Astrocyte of the hippocampus (primary cell): ENCODE measurements at regions not wholly inside any gene's neighbourhood (a gene's known extent, or its start where the extent isn't known, plus 50 kb on each side); places are given as distances from the start of the nearest gene placed in this dataset.

Experiments used
- DNase-seq: peaks from one replicate; pipeline ENCODE4 v3.0.0; 2011; ENCODE audit warnings: low read depth, low spot score

DNA sequence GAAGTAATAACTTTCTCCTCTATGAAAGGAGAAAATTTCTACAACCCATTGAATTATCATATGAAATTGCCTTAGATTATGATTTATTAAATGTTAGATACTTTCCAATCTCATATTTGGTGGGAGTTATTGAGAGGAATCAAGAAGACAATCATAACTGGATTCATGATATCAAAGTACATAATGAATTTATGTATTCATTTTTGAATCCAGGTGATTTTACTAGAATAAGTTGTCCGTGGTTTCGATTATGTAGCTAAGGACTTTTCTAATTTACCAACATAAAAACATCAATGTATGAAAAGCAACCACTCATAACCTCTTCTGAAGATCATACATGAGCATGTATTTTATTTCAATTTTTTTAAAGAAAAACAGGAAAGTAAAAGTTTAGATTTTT, 1225.0 kb upstream of the MIR17HG start:
- DNase-seq: no peak

DNA sequence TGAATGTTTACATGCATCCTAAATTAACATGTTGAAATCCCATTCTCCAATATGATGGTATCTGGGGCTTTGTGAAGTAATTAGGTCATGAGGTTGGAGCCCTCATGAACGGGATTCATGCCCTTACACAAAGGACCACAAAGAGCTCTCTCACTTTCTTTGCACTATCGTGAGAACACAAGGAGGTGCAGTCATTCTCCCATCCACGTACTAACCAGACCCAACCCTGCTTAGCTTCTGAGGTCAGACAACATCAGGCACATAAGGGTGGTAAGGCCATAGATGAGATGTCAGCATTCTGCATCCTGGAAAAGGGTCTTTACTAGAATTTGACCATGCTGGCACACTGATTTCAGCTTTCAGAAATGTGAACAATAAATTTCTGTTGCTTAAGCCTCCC, 1211.9 kb upstream of the MIR17HG start:
- no peak for DNase-seq

DNA sequence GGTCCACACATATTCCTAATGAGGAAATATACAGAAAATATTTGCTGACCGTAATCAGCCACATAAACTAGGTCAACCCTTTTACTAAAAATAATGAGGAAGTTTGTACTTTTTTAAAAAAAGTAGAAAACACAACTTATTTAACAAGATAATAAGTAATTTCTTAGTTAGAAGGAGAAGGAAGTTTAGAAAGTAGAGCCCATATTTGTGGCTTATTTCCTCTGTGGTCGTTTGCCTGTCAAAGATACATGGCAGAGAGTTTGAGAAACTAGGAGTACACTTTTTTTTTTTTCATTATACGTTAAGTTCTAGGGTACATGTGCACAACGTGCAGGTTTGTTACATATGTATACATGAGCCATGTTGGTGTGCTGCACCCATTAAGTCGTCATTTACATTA, 1205.2 kb upstream of the MIR17HG start:
- DNase-seq: no peak

DNA sequence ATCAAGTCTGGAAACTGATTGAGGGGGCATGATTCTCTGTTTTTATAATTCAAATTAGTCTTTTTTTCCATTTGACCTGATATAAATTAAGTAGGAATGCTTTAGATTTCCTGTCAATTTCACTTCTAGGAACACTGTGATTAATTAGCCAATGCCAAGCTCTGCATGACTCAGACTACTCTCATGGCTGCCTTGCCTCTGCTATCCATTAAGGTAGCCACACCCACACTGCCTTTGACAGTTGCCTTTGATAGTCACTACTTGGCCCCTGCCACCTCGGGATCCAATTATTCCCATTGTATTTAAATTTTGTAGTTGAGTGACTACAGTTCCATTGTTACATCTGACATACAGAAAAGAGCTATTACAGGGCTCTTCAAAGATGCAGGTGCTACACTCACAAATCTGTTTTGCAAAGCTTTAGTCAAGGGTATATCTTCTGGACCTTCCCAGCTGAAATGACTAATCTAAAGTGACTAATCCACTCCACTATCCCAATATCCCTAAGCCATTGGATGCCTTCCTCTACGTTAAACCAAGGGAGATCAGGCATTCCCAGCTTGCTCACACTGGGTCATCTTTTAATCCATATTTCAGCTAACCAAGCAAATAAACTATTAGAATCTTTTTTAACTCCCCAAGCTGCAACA, 1193.1 kb upstream of the MIR17HG start:
- DNase-seq: no peak

DNA sequence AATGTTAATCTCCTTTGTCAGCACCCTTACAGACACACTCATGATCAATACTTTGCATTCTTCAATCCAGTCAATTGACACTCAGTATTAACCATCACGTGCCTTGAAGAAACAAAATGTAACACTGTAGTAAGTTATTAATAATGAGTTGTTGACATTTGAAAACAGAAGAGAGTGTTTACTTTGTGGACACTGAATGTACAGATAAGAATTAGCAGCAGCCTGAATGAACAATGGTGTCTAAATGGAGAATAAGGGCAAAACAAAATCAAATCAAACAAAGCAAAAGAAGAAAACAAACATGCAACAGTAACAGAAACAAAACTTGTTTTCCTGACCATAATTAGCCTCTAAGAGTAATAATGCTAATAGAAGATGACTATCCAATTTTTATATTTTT, 1191.1 kb upstream of the MIR17HG start:
- no peak for DNase-seq

DNA sequence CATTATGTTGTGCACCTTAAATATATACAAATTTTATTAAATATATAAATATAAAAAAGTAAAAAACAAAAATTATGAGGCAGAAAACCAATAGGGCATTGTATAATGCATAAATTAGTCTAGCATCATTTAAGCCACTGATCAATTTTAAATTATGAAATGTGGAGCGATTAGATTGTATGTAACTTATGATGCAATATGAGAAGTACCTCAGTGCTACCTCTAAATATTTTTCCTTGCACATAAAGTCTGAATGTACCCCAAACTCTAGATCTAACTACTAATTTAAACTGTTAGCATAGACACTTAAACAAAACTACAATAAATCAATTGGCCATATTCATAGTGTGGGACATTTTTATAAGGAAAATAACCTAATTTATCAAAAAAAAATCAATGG, 1178.5 kb upstream of the MIR17HG start:
- DNase-seq: no peak

DNA sequence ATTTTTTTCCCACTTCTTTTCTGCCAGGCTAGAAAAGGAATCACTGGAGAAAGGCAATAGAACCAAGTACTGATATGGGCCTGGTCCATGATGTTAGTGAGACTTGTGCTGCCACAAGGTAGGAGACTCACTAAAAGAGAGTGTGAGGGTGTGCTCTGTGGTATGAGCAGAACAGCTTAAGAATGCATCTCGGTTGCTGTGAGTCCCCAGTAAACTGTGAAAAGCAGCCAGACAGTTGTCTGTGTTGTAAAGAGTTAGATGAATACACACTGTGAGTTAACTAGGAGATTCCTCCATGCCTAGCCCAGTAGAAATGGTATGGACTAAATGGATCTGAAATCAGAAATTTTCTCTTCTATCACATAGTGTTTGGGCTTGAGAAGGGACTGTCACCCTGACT, 1177.3 kb upstream of the MIR17HG start:
- no peak for DNase-seq

DNA sequence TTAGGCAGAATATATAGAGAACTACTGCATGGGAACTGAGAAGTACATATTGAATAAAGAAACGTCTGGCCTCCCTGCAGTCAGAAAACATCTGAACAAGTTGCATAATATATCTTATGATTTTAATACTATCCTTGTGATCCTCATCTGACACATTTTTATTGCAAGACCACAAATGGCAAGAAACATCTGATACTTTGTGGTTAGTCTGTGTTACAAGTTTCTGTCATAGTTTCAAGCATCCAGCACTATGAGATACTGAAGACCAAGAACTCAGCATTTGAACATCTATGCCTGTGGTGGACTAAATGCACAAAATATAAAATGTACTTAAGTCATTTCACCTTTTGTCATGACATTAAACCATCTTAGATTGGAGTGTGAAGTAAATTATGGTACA, 1175.8 kb upstream of the MIR17HG start:
- no peak for DNase-seq

DNA sequence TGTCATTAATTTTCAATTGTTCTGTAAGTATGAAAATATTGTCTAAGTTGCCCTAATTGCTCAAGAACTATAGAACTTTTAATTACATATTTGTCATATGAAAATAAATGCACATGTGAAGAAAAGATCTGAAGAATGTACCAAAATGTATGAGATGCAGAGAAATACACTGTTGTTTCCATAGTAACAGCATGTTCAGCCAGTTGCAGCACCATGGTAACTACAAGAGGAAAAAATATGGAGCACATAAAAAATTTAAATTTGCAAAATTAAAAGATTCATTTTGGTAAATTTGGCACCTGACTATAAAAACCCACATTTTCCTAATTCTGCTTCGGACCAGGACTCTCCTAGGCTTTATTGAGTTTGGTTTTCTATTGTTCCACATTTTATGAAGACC, 1170.0 kb upstream of the MIR17HG start:
- no peak for DNase-seq

DNA sequence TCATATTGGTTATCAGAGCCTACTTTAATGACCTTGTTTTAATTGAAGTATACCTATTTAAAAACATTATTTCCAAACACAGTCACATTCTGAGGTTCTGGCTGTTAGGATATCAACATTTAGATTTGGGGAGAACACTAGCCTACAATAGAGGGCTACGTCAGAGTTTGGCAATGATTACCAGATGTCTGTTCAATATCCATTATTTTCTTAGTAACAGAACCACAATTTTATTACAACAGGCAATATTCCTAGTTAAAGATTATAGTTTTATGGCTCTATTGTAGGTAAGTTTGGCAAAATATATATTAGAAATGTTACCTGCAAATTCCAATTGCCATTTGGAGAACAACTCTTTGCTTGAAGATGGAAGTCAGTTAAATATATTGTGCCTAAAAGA, 1163.1 kb upstream of the MIR17HG start:
- DNase-seq: no peak

DNA sequence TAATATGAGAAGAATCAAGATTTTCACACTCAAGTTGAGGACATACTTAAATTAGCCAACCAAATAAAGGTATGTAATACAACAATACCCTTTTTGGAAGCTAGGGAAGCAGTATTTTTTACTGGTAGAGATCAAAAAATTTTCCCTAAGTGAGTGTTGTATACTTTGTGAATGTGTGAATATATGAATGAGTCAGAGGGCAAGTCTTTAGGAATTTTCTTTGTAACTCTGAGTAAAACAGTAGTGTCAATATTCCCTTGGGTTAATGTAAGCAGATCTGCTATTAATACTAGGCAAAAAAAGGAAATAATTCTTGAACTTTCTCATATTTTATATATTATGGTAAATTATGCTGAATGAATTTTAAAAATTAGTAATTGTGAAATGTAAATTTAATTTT, 1161.8 kb upstream of the MIR17HG start:
- DNase-seq: no peak

DNA sequence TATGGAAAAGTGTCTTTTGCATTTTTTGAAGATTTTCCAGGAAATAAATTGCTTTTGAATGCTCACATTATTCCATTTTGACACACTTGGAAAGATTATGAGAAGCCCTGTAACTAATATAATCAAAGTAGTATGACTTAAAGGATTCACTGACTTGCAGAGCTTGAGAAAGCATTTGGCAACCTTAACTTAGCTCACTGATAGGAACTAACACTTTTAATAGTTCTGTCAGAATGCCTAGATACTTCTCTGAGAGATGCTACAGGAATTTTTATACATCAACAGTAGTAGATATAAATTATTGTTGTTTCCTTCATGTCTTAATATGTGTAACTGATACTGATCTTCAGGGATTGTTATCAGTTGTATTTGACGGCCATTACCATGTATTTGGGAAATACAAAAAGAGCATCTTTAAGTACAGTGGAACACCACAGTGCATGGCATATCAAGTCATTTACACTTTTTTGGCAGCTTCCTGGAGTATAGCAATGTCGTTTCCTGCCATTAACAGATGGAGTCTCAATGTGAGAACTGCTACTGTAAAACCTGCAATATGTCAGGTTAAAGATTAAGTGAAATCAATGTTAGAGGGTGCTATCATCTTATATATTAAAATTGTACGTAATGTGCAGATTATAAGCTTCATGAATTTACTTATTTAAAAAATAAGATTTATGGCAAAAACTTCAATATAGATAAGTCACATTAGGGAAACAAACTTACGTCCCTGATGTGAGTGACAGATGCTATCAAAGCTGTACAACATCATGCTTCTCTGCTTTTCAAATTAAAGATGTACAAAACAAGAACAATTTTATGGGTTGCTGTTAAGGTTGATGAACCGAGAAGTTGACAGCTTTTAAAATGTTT, 1159.8 kb upstream of the MIR17HG start:
- DNase-seq: no peak

DNA sequence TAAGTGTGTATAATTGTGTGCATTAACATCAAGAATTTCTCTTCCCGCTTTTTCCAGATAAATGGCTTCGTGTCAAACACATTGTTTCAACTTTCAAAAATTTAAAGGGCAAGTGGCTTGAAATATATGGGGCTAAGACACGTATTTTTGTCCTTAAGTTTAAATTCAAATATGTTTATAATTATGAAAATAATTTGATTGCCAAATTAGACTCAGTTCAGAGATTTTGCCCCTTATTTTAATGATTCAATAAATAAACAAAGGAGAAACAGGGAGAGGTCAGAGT, 1159.2 kb upstream of the MIR17HG start:
- no peak for DNase-seq

DNA sequence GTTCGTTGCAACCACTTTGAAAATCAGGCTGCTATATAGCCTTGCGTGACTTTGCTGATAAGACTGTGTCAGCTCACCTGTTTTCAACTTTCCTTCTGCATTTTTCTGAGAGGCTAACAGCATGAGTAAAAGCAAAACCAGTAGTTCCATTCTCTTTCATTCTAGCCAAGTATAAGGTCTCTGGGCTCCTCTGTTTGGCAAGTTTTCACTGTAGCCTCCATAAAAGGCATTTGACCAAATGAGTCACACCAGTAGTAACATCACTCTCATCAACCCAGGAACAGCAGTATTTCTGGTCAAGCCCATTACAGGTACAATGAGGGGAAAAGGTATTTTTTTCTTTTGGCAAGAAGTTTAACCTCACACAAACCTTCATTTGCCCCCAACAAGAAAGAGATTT, 1149.8 kb upstream of the MIR17HG start:
- peak; percentile 28 for DNase-seq

DNA sequence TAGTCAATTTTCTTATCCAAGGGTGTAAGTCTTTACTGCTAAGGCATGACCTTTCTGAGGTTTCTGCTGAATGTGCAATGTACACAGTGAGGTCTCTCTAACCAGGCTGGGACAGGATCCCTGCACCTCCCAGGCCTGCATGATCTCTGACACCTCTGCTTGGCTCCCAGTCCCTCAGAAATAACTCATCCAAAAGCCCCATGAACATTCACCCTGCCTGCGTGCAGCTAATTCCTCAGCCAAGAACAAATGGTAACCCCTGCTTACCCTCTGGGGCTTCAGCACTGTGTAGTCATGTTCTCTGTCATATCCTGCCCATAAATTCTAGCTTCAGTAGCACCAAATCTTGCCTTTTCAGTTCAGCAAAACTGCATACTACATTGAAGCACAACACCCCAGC, 1146.3 kb upstream of the MIR17HG start:
- DNase-seq: peak; percentile 5

DNA sequence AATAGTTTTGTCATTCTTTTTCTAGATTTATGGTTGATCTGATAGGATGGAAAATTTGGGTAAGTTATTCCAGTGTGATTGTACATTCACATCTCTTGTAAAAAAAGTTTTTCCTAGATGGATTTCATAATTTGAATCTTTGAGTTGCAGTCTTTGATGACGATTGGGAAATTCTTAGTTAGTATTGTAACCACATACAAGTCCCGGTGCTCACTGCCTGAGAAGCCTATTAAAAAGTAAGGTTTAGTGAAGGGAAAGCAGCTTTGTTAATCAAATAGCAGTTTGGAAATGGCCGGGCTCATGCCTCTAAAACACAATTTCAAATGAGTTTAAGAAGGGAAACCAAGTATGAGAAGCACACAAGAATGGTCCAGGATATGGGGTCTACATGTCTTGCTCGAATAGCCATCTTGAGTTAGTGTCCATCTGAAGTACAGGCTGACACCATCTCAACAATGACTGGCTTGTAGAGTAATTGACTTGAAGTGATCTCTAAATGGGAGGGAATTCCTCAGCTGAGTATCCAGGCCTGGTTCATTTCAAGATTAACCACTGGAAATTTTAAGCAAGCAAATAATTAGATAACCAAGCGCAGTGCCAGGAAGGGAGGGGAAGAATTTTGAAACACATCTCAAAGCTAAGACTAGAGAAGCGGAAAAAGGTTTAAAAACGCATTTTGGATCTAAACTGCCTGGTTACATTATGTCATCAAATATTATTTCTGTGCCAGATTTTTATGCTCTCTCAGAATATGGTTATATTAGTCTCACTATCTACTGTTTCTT, 1145.6 kb upstream of the MIR17HG start:
- no peak for DNase-seq

DNA sequence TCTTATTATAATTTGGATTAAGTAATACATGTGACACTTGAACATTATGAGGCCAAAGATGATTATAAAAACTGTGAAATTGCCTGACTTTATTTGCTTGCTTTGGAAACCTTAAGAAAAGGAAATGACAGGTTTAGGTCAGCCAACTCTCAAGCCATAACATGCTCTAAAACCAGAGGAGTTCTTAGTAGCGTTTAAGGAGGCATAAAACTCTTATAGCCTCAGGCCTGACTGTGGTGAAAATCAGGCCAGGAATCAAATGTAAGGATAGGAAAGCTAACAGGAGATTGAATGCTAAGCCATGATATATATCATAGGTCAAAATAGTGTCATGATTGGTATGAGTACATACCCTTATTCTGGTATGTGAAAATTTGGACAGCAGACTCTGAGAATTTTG, 1142.4 kb upstream of the MIR17HG start:
- no peak for DNase-seq

DNA sequence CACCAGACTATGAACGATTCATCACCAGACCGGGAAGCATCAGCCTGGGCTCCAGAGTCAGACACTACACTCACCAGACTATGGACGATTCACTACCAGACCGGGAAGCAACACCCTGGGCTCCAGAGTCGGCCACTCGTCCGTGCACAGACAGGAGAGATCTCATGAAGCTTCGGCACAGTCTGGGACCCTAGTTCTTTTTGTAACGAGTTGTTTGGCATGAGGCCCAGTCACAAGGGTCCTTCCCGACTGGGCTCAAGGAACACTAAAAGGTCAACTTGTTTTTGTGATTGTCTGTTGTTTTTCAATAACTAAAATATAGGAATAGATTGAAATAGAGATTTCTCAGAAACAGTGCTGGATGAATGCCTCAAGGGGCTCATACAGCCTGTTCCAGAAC, 1141.6 kb upstream of the MIR17HG start:
- DNase-seq: no peak

DNA sequence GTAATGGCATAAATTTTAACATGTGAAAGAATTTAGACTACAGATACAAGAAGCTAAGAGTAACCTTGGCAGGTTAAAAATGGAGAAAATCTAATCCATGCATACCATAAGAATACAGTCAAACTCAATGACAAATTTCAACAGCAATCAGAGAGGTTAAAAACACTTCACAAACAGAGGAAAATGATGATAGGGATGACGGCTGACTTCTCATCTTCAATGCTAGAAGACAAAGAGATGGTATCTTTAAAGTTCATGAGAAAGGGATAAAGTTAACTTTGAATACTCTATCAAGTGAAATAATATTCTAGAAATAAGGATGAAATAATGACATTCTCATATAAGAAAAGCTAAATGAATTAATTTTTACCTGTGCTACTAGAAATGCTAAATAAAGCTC, 1130.2 kb upstream of the MIR17HG start:
- DNase-seq: no peak

DNA sequence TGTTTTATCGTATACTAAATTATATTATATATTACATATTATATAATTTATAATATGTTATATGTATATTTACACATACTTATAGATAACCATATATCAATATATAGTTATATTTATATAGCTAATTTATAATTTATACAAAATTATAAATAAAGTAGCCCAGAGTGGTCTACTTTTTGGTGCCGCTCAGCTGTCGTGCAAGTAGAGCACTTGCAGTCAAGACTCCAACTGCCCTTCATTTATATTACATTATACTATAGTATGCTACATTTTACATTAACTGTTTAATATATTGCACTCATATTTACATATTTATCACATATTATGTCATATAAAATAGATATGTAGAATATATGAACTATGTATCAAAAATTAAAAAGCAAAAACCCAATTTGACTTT, 1124.7 kb upstream of the MIR17HG start:
- DNase-seq: no peak

DNA sequence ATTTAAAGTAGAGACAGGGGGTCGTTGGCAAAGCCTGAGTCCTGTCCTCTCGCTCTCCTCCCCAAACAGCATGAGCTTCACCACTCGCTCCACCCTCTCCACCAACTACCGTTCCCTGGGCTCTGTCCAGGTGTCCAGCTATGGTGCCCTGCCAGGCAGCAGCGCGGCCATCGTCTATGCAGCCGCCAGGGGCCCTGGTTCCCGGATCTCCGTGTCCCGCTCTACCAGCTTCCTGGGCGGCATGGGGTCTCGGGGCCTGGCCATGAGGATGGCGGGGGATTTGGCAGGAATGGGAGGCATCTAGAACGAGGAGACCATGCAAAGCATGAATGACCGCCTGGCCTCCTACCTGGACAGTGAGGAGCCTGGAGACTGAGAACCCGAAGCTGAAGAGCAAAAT, 1117.2 kb upstream of the MIR17HG start:
- DNase-seq: no peak

DNA sequence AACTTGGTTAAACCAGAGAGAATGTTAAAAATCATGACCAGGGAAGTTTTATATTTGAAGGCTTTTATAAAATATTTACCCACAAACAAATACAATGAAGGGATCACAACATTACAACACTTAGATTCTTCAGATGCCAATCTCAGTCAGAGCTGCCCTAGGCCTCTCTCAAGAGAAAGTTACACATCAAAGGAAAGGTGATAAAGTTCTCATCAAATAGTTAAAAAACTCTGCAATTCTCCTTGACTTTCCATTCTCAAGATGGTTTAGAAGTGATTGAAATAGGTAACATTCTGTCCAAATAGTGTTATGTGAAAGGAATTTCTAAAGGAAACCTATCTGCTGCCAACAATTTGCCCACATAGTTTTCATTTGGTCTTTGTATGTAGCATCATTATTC, 1115.2 kb upstream of the MIR17HG start:
- peak; percentile 35 for DNase-seq
